ENCODE measurements at regions not wholly inside any gene's neighbourhood (a gene's known extent, or its start where the extent isn't known, plus 50 kb on each side); places are given as distances from the start of the nearest gene placed in this dataset.
"Not testable (repeated sequence)": the region's sequence is repeated elsewhere in the genome, so short reads cannot be mapped to it uniquely, and the experiment has no call there.

DNA sequence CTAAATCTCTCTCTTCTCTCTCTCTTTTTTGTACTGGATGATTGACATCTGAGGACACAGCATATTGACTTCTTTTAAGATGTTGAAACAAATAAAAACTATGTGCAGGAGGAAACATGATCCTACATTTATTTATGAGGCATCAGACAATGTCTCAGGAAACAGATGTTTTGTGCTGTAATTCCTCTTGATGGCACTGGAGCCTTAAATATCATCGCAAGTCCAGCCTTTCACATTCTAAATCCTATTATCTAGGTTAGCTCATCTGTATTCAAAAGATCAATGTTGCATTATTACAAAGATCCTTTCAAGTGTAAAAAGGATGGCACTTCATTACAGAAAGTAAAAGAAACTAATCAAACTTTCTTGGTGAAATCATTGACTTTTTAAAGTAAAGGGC lies 63.9 kb downstream of the MAT2B start:
- DNase-seq: no peak
- no peak for ATAC-seq

DNA sequence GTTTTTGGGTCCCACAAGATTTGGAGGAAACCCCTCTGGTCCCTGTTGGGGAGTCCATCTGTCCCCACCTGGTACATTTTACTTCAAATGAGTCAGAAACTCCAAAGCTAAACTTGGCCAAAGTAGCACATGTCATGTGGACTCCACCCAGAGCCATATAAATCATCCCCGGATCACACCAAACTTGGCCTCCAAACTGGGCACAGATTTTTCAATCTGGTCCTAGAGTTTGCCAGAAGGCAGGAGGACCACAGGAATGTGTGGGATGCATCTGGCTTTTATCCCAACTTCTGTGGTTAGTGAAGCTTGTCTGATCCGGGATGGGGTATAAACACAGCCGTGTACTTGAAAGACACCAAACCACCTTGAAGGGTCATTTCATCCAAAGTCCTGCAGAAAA lies 66.3 kb downstream of the MAT2B start:
- DNase-seq: no peak
- ATAC-seq: no peak

- no peak for ATAC-seq
- no peak for DNase-seq
Observed at GRCh38 chr5:163574472-163575440, 69.3 kb downstream of the MAT2B start.

DNA sequence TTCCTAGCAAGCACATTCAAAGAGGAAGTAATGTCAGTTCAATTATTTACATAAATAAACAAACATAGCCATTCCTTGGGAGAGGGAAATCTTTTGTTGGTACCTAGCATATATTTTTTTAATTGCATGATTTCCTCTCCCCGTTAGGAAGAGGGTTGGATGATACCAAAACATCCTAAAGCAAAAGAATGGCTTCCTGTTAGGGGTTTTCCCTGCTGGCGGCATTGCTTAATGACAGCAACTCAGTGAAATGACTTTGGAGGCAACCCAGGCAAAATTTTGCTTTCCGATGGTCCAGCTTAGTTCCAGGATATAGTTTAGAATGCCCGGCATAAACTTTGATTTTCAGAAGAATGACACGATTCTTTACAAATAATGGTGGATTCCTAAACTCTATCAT lies 73.2 kb downstream of the MAT2B start:
- no peak for DNase-seq
- no peak for ATAC-seq

GRCh38 chr5:163579729-163580128 lies 74.3 kb downstream of the MAT2B start:
- DNase-seq (no peak), ATAC-seq (no peak)

DNA sequence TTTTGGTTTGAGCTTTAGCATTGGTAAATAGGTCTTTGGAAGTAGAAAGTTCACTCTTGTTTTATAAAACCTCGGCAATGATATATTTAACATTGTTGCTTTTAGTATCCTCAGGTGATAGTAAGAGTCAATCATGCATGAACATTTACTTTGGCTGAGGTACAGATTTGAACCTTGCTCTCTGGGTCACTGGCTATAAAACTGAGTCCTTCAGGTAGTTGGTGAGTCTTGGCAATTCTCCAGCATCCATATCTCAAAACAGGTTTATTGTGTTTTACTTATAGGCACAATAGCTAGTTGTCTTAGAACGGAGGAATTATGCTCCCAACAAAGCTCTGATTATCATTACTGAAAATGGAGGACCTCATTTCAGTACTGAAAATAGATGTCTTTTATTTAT lies 75.1 kb downstream of the MAT2B start:
- ATAC-seq (no peak), DNase-seq (no peak)

GRCh38 chr5:163583491-163584153 lies 78.2 kb downstream of the MAT2B start:
- DNase-seq, ATAC-seq: not testable (repeated sequence)

DNA sequence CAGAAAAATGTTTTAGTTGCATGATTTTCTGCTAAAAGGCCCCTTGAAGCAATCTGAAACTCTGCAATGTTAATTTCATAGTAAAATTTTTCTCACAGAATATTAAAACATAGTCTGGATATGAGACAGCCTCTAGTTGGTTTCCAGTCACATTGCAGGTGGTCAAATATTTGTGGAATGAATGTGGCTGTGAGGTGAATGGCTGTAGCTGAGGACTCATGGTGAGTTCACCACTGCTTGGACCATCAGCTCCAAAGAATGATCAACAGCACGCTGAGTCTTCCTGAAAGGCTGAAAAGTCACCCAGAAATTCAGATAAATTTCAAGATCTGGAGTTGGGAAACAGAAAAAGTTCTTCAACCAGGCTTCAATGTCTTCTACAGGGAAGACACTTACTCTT lies 79.8 kb downstream of the MAT2B start:
- no peak for ATAC-seq
- DNase-seq: no peak

- ATAC-seq: no peak
- DNase-seq: no peak
Observed at GRCh38 chr5:163586531-163586956, 81.1 kb downstream of the MAT2B start.

DNA sequence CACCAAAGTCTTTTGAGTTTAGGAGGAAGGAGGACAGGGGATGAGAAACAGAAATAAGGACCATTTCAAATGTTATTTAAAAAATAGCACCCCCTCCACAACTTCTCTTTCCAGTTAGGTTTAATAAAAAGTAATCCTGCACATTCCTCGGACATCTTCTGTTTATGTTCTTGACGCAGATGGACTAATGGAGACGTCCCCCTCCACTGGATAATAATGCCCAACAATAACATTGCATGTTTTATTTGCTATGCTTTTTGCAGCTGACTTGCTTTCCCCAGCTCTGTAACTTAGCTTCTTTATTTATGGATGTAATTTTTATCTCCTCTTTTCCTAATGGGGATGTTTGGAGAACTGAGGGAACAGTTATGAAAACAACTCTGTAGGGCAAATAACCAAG lies 89.5 kb downstream of the MAT2B start:
- ATAC-seq (no peak), DNase-seq (no peak)

DNA sequence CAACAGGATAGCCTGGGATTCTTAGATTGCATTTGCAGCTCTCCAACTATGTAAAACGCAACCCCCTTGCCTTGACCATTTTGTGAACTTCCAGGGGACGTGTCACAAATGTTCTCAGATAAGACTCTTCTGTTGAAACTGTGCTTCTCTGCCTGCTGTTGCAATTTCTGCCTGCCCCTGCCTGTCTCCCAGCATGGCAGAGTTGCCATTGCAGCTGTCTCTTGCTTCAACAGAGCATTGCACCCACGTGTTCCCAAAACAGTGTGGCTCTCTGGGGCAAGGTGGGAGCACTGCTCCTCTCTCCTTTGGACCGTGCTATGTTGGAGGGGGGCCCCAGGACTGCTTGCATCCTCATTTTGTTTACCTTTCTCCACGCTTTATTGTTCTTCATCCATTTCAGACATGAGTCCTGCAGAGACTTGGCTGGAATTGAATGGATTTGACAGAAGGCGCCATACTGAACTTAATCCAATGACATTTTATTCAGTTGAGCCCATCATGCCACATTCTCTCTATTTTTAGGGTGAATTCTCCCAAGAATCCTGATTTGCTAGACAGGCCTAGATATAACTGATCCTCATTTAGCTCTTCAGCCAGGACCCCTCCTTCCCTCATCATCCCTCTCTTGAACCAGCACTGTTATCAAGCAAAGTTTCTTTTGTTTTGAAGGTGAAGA lies 90.7 kb downstream of the MAT2B start:
- DNase-seq: no peak

GRCh38 chr5:163596608-163597315 lies 91.3 kb downstream of the MAT2B start:
- DNase-seq (no peak), ATAC-seq (no peak)

More for the DNA sequence above, 90.7 kb downstream of the MAT2B start:
- no peak for ATAC-seq

GRCh38 chr5:163604013-163604412 lies 98.6 kb downstream of the MAT2B start:
- no peak for DNase-seq
- ATAC-seq: no peak

DNA sequence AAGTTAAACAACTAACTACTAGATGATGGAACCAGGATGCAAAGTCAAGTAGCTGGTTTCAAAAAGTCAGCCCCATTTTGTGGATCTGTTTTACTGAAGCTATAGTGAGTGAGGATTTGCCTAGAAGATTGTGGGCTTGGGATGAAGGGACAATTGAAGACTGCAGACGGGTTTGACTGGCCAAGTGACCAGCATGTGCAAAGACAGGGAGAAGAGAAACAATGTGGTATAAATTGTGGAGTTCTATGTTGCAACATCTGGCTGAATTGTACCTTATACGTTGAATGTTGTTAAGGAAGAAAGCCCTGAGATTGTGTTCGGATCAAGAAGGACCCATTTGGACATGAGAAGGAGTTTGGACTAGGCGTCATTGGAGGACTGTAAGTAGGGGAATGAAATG lies 101.8 kb downstream of the MAT2B start:
- no peak for DNase-seq
- no peak for ATAC-seq

DNA sequence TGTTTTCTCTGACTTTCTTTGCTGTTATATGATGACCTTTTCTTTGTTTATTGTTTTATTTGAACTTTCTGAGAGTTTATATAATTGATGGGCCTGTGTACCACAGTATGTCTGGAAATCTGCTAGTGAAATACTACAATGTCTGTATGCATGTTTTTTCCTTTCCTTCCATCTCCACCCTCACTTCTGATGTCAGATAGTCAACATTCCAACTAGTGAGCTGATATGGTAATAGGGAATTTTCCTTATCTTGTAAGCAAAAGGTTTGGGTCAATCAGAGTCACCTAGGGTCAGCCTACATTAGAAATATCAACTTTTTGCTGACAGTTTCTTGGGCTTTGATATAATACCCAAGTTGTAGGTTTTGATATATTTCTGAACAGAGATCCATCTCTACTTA lies 103.2 kb downstream of the MAT2B start:
- ATAC-seq: no peak
- no peak for DNase-seq

GRCh38 chr5:163609910-163610309 lies 104.5 kb downstream of the MAT2B start:
- no peak for ATAC-seq
- DNase-seq: no peak

- DNase-seq (no peak), ATAC-seq (no peak)
Observed at GRCh38 chr5:163612358-163613149, 107.1 kb downstream of the MAT2B start.

GRCh38 chr5:163613150-163613442 lies 107.7 kb downstream of the MAT2B start:
- DNase-seq: no peak
- ATAC-seq: no peak

GRCh38 chr5:163614787-163615186 lies 109.4 kb downstream of the MAT2B start:
- ATAC-seq (no peak), DNase-seq (no peak)

DNA sequence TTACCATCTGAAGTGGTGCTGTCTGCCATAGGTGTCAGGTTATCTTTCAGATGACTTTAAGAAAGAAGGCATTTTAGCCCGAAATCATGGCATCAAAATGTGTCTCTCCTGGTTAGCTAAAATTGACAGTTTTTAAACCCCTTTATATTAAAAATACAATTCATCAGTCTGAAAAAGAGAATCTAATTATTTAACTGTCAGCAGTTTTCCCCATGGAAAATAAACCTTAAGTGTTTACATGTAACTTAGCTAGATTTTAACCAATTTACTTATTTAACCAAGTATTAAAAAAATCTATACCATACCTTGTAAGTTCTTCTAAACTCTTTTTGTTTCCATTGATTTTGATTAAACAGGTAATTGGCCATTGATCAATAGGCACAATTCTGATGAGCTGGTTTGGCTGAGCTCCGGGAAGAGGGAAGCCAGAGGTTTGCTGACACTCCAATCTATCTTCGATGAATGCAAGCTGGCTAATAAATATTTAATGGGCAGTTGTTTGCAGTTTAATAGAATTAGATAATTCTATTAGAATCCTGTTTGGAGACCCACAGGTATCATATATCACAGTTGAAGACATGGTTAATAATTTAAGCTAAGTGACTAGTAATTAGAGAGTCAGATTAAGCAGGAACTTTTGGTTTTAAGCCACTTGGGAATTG lies 114.0 kb downstream of the MAT2B start:
- no peak for ATAC-seq

DNA sequence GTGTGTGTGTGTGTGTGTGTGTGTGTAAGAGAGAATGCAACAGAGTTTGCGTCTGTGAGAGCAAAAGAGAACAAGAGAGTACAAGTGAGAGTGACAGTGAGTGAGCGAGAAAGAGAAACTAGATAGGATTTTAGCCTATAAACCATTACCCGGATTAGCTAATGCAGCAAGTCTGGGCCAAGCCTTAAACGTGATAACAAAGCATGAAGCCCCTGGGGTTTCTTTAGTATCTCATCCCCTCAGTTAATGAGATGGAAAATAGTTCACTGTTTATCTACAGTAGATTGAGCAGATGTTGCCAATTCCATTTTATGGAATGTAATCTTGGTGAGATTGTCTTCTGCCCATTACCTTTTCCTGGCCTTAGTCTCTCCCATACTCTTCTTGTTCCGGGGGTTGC lies 114.5 kb downstream of the MAT2B start:
- ATAC-seq (no peak), DNase-seq (no peak)

More for the DNA sequence above, 114.0 kb downstream of the MAT2B start:
- no peak for DNase-seq
